H7 (cell line): ENCODE measurements at regions not wholly inside any gene's neighbourhood (a gene's known extent, or its start where the extent isn't known, plus 50 kb on each side); places are given as distances from the start of the nearest gene placed in this dataset.
"Not testable (repeated sequence)": the region's sequence is repeated elsewhere in the genome, so short reads cannot be mapped to it uniquely, and the experiment has no call there.

ENCODE experiments used
- DNase-seq: peaks from one replicate; pipeline ENCODE4 v3.0.0; 2012
- H3K27me3 ChIP-seq: 2 replicates; pipeline ENCODE4 v1.6.0; 2011; ENCODE audit warnings: mild to moderate bottlenecking, low read length; ENCODE audit not compliant: control insufficient read depth, insufficient read depth
- H3K36me3 ChIP-seq: replicated peaks from 2 replicates; pipeline ENCODE4 v1.5.1; 2011; ENCODE audit warnings: low read length; ENCODE audit not compliant: control insufficient read depth, insufficient read depth
- H3K4me3 ChIP-seq: 2 replicates; pipeline ENCODE4 v1.5.1; 2011; ENCODE audit warnings: low read depth, mild to moderate bottlenecking, control low read depth, low read length, moderate library complexity; ENCODE audit not compliant: insufficient read depth

DNA sequence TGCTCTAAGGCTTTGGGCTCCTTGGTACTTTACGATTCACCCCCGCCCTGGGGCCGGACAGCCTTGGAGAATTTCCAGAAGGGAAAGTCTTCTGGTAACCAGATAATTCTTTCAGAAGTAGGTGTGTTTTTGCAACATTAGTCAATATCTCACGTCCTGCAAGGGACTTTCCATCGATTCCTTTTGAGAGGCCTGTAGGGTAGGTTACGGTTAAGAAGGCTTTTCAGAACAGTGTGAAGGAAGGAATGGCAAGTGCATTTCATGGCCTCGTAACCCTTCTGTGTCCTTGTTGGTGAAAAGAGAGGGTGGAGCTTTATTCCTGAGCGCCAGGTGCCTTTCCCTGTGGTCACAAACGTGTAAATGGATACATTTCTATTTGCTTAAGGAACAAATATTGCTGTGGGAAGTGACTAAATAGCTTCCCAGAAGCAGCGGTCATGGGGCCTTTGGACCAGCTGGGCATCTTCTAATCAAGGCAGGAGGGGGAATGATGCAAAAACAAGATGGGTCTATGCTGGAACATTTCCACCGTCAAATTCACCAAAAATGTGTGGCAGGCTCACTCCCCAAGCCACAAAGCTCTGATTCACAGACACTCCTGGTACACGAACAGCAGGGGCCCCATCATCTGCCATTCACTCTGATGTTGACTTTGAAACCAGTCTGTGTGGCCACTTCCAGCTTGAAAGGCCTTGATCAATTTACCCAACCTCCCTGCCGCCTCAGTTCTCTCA is 99.2 kb downstream of the ANKRD10 start:
- no peaks in the 10 kb centered on the region for H3K36me3 ChIP-seq
- no peak for DNase-seq
- H3K4me3 ChIP-seq = no peak overlapping the region
- peaks cover 26% of the 10 kb centered on the region for H3K27me3 ChIP-seq

DNA sequence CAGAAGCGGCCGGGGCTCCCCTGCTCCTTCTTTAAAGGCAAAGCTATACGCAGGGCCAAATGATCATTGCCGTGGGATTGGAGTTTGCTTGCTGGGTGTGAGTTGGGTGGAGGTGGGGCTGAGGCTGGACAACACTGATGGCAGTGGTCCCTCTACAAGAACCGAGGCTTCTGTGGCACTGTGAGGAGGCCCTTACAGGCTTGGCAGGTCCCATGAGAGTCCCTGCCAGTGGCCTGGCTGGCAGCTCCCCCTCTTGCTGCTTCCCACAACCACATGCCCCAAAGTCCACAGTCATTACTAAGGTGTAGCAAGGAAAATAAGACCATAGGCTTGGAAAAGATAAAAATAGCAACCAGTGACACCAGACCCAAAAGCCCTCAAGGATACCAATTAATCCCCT is 98.4 kb downstream of the ANKRD10 start:
- no peak overlapping the region for H3K4me3 ChIP-seq
- H3K36me3 ChIP-seq = no peaks in the 10 kb centered on the region
- no peak for DNase-seq
- peaks cover 17% of the 10 kb centered on the region for H3K27me3 ChIP-seq

DNA sequence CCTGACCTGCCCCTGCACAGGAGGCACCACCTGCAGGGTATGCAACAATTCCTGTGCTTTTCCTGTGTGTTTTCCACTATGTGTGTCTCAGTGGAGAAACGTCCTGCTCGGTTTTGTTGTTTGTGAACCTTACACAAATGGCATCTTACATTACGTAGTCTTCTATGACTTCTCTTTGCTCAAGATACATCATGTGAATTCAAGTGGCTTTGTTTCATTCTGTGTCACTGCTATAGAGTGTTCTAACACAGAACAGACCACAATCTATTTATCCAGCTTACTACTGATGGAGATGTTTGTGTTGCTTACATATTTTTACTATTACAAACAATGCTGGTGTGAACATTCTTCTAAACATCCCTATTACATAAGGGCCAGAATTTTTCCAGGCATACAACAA is 97.7 kb downstream of the ANKRD10 start:
- Histone ChIP-seq H3K27me3 (peaks cover 11% of the 10 kb centered on the region), H3K4me3 (no peak overlapping the region), H3K36me3 (no peaks in the 10 kb centered on the region)
- no peak for DNase-seq

DNA sequence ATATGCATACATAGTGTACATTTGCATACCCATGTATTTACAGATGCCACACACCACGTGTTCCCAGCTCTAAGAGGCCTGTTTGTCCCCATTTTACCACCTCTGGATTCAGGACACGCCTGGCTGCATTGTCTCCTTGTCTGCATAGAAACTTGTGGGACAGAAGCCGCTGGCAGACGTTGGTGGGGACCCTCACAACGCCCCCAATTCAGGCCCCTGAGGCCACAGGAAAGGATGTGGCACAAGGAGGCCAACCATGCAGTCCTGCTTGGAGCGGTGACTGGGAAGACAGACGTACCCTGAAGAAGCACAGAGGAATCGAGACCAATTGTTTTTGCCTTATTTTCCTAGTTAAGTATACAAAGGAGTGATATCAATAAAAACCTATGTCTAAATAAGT is 96.1 kb downstream of the ANKRD10 start:
- Histone ChIP-seq H3K36me3 (no peaks in the 10 kb centered on the region), H3K27me3 (no peaks in the 10 kb centered on the region; the same call in 1 of the 2 replicates), H3K4me3 (no peak overlapping the region)
- DNase-seq = no peak

DNA sequence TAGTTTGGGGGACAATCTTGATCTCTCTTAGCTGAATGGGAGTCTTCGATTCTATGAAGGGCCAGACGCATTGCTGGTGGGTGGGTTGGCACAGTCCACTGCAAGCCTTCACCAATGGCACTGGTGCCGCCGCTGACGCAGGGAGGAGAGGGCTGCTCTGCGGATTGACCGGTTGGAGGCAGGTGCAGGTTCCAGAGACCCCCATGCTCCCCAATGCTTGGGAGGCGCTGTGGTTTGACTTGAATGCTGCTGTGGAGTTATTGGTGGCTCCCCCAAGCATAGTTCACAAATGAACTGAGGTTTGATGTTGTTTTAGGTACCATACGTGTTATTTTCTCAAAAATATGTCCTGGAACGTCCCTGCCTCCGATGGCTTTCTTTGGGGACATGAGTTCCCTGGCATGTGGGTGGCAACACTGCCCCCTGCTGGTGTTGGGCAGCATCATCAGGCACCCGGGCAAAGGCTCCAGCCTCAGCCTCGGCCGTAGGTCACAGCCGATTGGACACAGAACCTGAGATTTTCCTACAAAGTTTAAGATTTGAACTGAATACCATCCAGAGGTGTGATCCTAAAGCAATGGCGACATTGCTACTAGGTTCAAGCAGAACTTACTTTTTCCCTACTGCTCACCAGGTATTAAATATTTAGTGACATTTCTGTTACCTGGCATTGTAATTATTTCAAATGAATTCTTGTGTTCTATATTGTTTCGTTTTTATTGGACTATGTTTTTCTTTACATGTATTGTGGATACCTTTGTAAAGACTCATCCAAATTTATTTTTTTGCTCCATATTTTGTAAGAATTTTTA is 95.5 kb downstream of the ANKRD10 start:
- peak; percentile 95 for DNase-seq
- no peaks in the 10 kb centered on the region for H3K27me3 ChIP-seq
- no peaks in the 10 kb centered on the region for H3K36me3 ChIP-seq
- H3K4me3 ChIP-seq = no peak overlapping the region

DNA sequence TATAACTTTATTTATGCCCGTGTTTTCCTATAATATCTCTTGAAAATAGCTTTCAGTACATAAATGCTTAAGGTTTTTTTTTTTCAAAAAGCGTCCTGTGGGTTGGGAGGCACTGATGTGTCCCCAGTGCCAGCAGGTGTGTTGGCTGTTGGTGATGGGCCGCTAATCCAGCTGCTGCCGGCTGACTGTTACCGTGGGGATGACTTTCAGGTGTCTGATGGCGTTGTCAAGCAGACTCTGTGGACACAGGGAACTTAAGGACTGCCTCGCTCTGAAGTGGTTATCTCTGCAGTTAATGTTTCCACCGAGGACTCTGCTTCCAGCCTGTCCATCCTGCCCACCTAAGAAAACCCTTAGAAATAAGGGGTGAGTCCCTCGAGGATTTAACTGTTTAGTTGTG is 94.5 kb downstream of the ANKRD10 start:
- peak; percentile 53 for DNase-seq
- Histone ChIP-seq H3K36me3 (no peaks in the 10 kb centered on the region), H3K4me3 (no peak overlapping the region), H3K27me3 (no peaks in the 10 kb centered on the region)

DNA sequence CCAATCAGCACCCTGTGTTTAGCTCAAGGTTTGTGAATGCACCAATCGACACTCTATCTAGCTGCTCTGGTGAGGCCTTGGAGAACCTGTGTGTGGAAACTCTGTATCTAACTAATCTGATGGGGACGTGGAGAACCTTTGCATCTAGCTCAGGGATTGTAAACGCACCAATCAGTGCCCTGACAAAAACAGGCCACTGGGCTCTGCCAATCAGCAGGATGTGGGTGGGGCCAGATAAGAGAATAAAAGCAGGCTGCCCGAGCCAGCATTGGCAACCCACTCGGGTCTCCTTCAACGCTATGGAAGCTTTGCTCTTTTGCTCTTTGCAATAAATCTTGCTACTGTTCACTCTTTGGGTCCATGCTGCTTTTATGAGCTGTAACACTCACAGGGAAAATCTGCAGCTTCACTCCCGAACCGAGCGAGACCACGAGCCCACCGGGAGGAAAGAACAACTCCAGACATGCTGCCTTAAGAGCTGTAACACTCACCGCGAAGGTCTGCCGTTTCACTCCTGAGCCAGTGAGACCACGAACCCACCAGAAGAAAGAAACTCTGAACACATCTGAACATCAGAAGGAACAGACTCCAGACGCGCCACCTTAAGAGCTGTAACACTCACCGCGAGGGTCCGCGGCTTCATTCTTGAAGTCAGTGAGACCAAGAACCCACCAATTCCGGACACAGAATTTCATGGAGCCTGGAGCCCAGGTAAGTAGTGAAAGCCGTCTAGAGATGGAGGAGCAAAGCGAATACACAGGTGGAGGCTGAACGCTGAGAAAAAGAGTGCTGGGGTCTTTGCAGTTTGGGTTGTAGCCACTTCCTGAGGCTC is 92.8 kb downstream of the ANKRD10 start:
- DNase-seq, H3K27me3 ChIP-seq, H3K4me3 ChIP-seq, H3K36me3 ChIP-seq: not testable (repeated sequence)

DNA sequence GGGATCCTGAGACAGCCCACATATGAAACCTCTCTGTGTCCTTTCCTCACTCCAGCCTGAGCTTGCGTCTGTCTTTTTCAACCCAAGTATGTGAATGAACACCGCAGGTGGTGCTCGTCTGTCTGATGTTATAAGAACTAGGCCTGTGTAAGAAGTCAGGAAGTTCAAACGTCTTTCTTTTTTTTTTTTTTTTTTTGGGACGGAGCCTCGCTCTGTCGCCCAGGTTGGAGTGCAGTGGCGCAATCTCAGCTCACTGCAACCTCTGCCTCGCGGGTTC is 92.3 kb downstream of the ANKRD10 start:
- Histone ChIP-seq H3K4me3 (no peak overlapping the region), H3K36me3 (no peaks in the 10 kb centered on the region), H3K27me3 (no peaks in the 10 kb centered on the region)
- DNase-seq = no peak

DNA sequence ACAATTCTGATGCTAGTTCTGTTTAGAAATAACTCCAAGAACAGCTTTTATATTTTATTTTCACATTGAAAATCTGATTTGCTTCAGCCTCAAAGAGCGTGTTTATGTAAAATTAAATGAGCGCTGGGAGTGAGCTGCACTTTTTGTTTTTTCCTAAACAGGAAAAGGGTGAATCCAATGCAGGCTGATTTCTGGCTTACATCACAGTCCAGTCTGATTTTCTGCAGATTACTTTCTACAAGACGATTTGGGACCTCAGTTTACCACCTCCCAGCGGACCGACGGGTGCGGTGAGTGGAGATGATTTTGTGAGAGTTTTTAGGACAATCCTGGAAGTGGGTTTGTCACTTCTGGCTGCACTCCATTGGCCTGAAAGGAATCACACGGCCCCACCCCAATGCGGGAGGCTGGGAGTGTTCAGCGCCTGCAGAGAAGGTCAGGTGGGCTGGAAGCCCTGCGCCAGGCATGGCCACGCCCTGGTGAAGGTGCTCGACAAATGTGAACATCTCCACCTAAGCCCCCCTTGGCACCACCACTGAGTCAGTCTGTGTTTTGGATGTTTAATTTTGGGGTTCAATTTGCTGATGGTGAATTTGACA is 90.1 kb downstream of the ANKRD10 start:
- no peak for DNase-seq
- H3K27me3 ChIP-seq = no peaks in the 10 kb centered on the region
- no peaks in the 10 kb centered on the region for H3K36me3 ChIP-seq
- no peak overlapping the region for H3K4me3 ChIP-seq

DNA sequence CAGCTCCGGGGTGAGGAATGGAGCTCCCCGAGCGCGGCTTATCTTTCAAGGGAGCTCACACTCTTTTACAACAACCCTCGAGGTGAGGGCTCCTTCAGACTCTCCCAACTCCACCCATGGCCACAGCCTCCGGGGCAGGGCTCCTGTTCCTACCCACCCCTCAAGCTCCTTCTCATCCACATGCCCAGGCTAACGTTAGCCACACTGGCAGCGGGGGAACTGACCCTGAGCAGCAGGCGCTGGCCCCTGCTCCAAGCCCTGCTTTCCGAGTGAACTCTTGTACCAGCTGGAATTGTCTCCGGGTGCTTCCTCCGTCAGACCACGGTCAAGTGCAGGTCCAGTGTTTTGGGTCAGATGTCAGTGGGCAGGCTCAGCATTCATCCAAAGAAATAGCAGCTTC is 89.4 kb downstream of the ANKRD10 start:
- no peak overlapping the region for H3K4me3 ChIP-seq
- no peaks in the 10 kb centered on the region for H3K36me3 ChIP-seq
- no peaks in the 10 kb centered on the region for H3K27me3 ChIP-seq
- peak; percentile 37 for DNase-seq

DNA sequence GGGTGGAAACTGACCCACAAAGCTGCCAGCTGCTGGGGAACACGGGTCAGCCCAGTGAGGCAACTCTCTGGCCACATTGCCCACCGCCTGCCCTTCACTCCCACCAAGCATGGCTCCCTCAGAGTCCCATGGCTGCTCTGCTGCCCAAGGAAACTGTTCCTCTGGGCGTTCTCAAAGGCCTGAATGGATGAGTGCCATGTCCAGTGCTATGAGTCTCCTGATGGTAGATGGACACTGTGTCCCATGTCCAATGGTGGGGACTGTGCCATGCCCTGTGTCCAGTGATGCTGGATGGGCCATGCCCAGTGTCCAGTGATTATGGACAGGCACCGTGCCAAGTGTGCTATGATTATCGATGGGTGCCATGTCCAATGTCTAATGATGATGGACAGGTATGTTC is 88.8 kb downstream of the ANKRD10 start:
- H3K27me3 ChIP-seq = no peaks in the 10 kb centered on the region
- no peak overlapping the region for H3K4me3 ChIP-seq
- DNase-seq = no peak
- H3K36me3 ChIP-seq = no peaks in the 10 kb centered on the region

DNA sequence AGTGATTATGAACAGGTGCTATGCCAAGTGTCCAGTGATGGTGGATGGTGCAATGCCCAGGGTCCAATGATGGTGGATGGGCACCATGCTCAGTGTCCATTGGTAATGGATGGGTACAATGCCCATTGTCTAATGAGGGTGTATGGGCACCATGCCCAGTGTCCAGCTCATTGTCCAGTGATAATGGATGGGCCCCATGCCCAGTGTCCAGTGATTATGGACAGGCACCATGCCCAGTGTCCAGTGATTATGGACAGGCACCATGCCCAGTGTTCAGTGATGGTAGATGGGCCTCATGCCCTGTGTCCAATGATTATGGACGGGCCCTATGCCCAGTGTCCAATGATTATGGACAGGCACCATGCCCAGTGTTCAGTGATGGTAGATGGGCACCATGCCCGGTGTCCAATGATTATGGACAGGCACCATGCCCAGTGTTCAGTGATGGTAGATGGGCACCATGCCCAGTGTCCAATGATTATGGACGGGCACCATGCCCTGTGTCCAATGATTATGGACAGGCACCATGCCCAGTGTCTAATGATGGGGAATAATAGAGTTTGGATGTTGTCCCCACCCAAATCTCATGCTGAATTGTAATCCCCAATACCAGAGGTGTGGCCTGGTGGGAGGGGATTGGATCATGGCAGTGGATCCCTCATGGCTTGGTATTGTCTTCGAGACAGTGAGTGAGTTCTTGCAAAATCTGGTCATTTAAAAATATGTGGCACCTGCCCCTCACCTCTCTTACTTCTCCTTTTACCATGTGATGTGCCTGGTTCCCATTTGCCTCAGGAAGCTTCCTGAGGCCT is 87.8 kb downstream of the ANKRD10 start:
- DNase-seq = no peak
- no peaks in the 10 kb centered on the region for H3K27me3 ChIP-seq
- H3K36me3 ChIP-seq = no peaks in the 10 kb centered on the region
- no peak overlapping the region for H3K4me3 ChIP-seq
